Right lobe of liver (tissue), 4 donors: ENCODE measurements at regions not wholly inside any gene's neighbourhood (a gene's known extent, or its start where the extent isn't known, plus 50 kb on each side); places are given as distances from the start of the nearest gene placed in this dataset.

Source experiments
- POLR2A ChIP-seq: fragments of 450-650 bp; IDR thresholded peaks from one replicate; pipeline ENCODE4 v1.6.1; 2017; ENCODE audit warnings: antibody characterized with exemption, mild to moderate bottlenecking
- TF ChIP-seq, protein P1 (sequence below), 4 donors: fragments of 200-600 bp in 3 of 4; fragments of 450-650 bp in 1 of 4; IDR thresholded peaks; one replicate each; pipeline versions ENCODE4 v1.5.1 to v1.8.0; 2016 to 2022; ENCODE audit warnings: antibody characterized with exemption in 4 of 4, mild to moderate bottlenecking in 2 of 4
- donor health status: DM: no; HTN: no; CAD: no.
- donor health status: DM: no; HTN: no; CAD: no.
- donor health status: DM: no; HTN: yes; CAD: no.

DNA sequence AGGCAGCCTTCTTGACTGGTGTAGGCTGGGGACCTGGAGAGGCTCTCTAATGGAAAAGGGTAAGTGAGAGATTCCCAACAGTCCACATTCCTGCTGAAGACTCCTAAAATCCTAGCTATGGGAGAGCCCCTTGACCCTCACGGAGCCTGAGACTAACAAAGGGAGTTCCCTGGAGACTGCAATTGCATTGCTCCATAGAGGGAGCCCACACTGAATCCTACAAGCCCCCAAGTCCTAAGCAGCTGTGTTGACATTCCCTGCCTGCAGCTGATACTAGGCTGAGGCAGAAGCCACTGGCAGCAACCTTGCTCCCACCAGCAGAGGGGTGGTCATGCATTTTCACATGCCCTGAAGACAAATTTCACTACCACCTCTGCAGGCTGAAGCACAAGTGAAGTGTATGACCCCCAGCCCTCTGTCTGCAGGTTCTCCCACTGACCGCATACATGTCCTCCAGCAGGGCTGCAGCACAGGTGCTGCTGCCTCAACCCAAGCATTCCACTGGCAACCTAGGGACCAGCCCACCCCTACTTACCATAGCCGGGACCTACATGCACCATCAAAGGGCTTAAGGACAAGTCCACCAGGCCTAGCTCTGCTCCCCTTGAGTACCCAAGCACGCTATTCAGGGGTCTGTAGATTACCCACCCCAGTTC is 130.3 kb upstream of the SLC13A1 start:
- TF ChIP-seq POLR2A = no peak
- TF ChIP-seq, protein P1, sequence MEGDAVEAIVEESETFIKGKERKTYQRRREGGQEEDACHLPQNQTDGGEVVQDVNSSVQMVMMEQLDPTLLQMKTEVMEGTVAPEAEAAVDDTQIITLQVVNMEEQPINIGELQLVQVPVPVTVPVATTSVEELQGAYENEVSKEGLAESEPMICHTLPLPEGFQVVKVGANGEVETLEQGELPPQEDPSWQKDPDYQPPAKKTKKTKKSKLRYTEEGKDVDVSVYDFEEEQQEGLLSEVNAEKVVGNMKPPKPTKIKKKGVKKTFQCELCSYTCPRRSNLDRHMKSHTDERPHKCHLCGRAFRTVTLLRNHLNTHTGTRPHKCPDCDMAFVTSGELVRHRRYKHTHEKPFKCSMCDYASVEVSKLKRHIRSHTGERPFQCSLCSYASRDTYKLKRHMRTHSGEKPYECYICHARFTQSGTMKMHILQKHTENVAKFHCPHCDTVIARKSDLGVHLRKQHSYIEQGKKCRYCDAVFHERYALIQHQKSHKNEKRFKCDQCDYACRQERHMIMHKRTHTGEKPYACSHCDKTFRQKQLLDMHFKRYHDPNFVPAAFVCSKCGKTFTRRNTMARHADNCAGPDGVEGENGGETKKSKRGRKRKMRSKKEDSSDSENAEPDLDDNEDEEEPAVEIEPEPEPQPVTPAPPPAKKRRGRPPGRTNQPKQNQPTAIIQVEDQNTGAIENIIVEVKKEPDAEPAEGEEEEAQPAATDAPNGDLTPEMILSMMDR (IDR thresholded peaks at IDR 0.05) = no peak
